Loucy (cell line): ENCODE measurements at regions not wholly inside any gene's neighbourhood (a gene's known extent, or its start where the extent isn't known, plus 50 kb on each side); places are given as distances from the start of the nearest gene placed in this dataset.
"Not testable (repeated sequence)": the region's sequence is repeated elsewhere in the genome, so short reads cannot be mapped to it uniquely, and the experiment has no call there.

Experiments
- EZH2phosphoT487 ChIP-seq: fragments of 200-600 bp; IDR thresholded peaks from 2 replicates; pipeline ENCODE4 v1.6.1; 2018; ENCODE audit warnings: antibody characterized with exemption, mild to moderate bottlenecking, moderate library complexity, borderline replicate concordance
- TF ChIP-seq, protein P1 (sequence below): fragments of 200-600 bp; sonication (generic); conservative IDR thresholded peaks from 2 replicates; pipeline ENCODE4 v1.5.1; 2014; ENCODE audit warnings: mild to moderate bottlenecking, antibody characterized with exemption, low read length

DNA sequence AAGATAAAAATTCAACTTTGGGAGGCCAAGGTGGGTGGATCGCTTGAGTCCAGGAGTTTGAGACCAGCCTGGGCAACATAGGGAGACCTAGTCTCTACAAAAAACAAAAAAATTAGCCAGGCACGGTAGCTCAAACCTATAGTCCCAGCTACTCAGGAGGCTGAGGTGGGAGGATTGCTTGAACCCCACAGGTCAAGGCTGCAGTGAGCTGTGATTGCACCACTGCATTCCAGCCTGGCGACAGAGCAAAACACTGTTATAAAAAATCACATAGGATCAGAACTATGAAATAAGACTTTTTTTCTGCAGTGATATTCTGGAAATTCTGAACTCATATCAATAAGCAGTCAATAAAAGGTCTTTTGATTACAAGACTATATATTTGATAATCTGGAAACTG, 186.1 kb downstream of the SAMD5 start:
- TF ChIP-seq, protein P1, sequence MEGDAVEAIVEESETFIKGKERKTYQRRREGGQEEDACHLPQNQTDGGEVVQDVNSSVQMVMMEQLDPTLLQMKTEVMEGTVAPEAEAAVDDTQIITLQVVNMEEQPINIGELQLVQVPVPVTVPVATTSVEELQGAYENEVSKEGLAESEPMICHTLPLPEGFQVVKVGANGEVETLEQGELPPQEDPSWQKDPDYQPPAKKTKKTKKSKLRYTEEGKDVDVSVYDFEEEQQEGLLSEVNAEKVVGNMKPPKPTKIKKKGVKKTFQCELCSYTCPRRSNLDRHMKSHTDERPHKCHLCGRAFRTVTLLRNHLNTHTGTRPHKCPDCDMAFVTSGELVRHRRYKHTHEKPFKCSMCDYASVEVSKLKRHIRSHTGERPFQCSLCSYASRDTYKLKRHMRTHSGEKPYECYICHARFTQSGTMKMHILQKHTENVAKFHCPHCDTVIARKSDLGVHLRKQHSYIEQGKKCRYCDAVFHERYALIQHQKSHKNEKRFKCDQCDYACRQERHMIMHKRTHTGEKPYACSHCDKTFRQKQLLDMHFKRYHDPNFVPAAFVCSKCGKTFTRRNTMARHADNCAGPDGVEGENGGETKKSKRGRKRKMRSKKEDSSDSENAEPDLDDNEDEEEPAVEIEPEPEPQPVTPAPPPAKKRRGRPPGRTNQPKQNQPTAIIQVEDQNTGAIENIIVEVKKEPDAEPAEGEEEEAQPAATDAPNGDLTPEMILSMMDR = not testable (repeated sequence)
- not testable (repeated sequence) for TF ChIP-seq EZH2phosphoT487
